HT-29 (cell line): ENCODE measurements at regions not wholly inside any gene's neighbourhood (a gene's known extent, or its start where the extent isn't known, plus 50 kb on each side); places are given as distances from the start of the nearest gene placed in this dataset.

Source experiments
- DNase-seq: peaks from one replicate; pipeline ENCODE4 v3.0.0-alpha.2; 2015; ENCODE audit warnings: low spot score

DNA sequence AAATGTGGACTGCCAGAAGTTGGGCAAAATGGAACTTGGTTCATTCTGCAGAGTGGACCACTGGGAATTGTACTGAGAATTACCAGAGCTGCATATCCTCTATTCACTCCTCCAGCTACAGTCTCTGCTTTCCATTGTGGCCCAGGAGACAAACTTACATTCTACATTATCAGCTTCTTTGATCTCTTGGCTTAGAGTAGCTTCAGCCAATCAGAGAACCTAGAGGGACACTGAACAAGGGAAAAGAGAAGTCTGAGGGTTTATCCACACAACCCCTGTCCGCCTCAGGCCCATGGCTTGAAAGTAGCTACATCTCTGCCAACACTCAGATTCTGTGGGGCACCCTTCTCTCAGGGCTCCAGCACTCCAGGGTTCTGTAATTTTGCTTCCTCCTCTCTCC is 251.1 kb downstream of the TRIB2 start:
- DNase-seq = no peak

DNA sequence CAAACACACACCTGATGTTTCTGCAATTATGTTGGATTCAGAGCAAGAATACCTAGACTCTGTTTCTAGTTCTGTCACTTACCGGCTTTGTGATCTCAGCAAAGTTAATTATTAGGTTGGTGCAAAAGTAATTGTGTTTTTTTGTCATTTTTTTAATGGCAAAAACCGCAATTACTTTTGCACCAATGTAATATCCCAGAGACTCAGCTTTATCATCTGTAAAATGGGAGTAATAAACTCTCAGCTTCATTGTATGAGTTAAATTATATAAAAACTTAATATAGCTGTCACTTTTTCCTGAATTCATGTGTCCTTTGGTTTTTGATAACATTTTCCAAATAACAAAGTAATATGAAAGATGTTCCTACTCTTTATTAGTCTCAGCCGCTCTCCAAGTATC is 251.7 kb downstream of the TRIB2 start:
- DNase-seq = no peak

- no peak for DNase-seq
These were observed 254.1 kb downstream of the TRIB2 start for GRCh38 chr2:12970861-12971260.

DNA sequence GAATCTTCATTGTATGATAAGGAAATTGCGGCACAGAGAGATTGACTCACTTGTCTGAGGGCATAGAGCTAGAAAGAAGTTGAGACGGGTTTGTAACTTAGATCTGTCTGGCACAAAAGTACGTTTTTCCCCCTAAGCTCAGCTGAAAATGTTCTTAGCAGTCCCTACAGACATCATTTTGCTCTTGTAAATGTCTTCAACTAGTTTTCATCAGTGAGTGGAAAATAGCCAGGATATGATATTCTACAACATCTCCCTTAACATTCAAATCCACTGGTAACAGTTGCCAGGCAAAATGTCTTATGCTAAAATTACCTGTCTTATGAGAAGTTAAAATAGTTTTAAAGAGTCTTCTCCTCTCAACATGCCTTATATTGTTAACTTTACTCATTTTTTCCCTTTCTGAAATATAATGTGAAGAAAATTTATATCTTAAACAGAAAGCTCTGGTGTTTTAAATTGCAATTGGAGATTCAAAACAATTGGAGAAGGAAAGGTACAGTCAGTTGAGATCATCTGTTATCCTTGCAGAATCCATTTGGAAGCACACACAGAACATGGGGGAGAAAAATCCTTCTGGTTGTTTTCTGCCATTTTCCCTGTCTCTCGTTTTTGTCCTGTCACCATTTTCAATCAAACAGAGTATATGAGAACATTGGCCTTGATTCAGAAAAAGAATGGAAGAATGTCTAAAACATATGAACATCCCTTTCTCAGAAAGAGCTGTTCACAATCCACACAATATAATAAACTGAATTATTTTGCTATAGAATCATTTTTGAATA is 255.0 kb downstream of the TRIB2 start:
- DNase-seq = no peak

DNA sequence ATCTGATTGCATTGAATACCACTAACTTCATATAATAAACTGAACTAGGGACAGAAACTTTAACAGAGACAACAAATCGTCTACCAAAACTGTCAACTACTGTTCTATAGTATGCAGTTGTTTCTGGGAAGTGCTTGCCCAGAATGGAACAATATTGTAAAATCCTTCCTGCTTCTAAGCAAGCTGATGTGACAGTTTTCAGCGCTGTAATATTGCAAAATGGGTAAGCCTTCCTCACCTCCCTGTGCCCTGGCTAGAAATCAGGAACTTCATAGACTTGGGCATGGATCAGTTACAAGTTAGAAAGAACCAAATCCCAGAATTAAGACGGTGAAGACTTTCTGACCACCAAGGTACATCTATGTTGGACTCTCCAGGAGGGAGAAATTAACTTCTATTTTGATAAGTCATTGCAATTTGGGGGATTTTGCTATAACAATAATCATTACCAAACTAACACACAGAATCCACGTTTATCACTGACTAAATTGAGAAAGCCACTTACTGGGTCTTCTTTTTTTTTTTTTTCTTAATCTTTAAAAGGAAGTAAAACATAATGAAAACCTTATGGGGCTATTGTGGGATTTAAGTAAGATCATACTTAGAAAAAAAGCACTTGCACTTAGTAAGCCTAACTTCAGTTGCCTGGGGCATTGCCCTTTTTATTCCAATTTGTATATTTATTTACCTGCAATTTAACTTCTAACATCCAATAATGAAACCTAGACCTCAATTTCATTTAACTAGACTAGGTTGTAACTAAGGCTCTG is 261.5 kb downstream of the TRIB2 start:
- no peak for DNase-seq

GRCh38 chr2:12979066-12979465 is 262.3 kb downstream of the TRIB2 start:
- DNase-seq = no peak

DNA sequence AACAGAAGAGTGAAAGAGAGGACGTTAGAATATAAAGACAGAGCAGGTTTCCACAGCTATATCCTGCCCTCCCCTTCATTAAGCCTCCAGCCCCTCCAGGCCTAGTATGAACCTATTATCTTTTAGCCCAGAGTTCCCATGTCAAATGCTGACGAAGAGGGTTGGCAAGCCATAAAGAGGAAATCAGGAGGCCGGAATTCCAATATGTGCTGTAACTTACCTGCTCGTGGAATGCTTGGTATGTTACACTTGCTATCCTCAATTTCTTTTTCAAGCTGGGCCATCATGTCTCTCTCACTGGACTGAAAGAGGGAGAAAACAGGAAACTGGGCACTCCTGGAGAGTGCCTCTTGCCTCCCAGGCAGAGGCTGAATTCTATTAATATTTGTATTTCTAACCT is 264.1 kb downstream of the TRIB2 start:
- no peak for DNase-seq

DNA sequence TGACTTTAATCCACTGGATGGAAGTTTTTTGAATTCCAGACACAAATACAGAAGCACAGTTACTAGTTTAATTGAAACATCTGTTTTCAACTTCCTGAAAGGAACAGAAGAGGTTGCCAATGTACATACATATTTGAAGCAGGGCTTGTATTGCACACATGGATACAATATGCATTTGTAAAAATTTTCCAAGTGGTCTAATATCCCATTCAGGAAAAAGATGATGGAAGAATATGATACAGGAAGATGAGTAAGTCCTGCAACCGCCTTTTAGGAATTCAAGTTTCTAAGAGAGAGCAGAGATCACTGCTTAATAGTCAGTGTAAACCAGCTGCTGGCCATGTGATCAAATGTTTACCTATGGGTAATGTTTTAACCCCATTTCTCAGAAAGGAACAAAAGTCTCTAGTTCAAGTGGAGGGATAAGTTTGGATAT is 265.4 kb downstream of the TRIB2 start:
- no peak for DNase-seq

DNA sequence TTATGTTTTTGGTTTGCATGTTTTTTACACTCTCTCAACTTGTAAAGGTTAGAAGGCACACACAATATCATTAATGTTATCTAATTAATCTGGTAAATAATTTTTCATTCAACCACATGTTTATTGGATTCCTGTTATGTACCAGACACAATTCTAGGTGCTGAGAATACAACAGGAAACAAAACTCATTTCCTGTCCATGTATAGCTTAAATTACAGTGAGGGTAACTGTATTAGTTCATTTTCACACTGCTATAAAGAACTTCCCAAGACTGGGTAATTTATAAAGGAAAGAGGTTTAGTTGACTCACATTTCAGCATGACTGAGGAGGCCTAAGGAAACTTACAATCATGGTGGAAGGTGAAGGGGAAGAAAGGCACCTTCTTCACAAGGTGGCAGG is 270.5 kb downstream of the TRIB2 start:
- no peak for DNase-seq

DNA sequence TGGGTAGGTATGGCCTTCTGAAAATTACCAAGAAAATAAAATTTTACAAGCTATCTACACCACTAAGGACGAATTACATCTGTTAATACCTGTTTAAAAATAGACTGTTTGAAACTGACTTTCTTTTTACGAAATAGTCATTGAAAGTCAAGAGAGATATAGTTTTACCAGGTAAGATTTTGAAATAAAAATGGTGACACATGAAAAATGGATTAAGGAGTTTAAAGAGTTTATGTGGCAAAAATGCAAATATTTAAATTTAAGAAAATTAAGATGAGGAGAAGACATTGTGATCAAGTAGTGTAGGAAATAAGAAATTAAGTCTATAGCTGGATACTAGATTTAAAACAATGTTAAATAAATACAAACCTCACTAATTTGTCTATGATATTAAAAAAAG is 271.5 kb downstream of the TRIB2 start:
- DNase-seq = no peak

DNA sequence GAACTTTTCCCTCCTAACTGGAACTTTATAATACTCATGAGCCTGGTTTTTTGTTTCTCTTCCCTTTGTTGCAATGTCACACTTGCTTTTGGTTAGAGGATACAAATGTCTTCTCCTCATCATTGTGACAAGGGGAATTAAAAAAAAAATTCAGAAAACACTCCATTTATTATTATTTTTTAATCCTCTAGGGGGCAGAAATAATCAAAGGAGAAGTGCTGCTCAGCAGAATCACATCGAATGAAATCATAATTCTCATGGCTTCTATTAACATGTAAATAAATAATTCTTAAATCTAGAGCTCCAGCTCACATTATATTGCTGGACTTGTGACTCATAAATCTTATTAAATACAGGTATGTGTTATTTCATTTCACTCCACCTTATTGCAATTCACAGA is 273.8 kb downstream of the TRIB2 start:
- peak; percentile 3 for DNase-seq

GRCh38 chr2:12998685-12999084 is 281.9 kb downstream of the TRIB2 start:
- no peak for DNase-seq

DNA sequence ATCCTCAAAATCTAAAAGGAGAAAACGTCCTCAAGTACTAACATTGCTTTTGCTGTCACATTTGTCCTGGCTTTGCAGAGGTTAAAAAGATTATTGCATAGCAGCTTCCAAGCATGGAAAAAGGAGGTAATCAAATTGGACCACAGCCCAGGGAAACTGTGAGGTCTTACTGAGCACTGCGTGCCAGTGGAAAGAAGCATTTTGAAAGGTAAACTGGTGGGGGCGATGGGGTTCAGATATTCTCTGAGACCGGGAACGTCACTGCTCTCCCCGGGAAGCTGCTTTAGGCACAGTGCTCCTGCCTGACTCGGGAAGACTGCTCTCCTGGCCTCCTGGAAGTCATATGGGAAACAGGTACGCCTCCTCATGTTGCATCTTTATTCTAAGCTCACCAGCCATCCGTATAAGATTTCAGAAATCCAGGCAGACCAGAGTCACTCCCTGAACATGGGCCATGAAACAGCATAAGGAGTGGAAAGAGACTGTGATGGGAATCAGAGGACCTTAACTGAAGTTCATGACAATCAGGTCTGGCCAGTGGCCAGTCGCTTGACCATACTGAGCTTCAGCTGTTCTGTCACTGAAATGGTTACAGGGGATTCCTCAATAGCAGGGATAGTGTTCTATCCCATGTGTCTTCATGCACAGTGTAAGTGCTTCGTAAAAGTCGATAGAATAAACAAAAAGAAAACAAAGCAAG is 284.1 kb downstream of the TRIB2 start:
- DNase-seq = no peak

DNA sequence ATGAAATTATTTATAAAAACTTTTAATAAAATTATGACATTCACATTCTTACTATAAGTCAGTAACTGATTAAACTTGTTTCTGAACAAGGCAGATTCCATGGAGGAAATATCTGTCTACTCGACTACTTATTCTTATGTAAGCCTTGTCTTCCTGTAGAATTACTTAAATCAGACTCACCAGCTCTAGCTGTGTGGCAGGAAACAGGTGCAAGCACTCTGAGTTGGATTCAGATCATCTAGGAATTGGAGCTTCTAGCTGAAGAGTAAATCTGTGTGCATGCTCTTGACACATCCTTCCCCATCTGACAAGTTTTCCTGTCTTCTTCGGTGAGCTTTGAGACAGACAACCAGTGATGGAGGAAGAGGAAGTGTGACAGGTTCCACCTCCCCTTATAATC is 284.7 kb downstream of the TRIB2 start:
- no peak for DNase-seq

DNA sequence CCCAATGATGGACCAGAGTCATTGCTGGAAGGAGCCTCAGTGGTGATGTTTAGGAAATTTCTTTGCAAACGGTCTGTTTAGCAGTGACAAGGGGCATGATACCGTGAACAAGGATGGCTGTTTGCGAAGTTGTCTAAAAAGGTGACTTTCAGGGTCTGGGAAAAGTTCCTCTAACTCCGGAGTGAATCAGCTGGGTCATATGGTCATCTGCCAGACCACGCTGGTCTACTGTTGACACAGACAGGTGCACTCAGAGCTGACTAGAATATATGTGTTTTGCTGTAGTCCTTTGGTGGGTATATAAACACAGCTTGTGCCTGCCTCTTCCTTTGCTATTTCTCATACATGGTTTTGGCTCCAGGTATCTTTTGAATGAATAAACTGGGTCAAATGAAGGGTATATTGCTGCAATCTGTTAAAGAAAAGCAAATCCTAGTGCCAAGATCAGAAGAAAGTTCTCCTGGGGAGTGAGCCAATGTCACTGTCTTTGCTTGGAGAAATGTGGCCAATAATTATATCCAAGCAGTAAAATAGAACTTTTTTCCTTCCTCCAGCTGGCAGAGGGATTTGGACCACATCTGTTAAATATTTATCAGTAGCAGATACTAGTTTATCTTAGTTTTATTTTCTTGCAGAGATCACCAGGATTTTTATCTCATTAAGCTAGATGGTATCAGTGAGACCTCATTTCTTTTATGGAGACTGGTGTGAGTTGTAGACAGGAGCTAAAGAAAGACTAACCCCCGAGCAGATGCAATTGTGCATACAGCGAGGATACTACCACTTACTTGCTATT is 286.0 kb downstream of the TRIB2 start:
- DNase-seq = no peak

- DNase-seq = no peak
These were observed 286.8 kb downstream of the TRIB2 start for GRCh38 chr2:13003500-13003899.

DNA sequence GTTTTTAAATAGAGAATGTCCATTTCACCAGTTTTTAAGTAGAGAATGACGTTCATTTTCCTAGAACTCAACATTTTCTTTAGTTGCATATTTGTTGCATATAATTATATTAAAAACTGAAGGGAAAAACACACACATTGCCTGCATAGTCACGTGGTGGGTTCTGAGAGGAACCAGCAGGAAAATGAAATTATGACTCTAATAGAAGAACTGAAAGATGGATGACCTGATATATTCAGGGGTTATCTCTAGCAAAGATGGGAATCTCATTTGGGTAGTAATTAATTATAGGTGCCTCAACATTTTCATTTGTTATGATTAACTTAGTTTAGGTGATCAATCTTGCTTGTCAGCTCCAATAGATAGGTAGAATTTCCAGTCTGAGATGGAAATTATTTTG is 288.3 kb downstream of the TRIB2 start:
- DNase-seq = no peak

DNA sequence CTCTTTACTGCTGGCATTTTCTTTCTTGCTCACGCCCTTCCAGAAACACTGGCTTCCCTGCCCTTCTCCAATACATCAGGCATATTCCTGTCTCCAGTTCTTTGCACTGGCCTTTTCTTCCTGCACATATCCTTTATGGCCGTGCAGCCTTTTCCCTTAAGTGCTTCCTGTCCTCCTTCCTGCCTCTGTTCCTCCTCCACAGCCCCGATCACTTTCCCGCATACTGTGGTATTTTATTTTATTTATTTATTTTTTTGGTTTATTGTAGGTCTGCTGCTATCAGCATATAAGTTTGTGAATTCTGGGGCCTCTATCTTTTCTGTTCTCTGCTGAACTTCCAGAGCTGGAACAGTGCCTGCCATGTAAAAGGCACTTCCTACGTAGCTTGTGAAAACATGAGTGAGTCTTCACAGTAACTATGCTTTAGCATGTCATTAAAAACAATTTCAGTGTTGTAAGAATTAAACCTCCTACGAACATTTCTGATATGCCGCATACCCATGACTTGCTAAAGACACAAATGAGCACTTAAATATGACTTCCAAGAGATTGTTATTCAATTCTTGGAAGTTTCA is 289.1 kb downstream of the TRIB2 start:
- no peak for DNase-seq

GRCh38 chr2:13006426-13006825 is 289.7 kb downstream of the TRIB2 start:
- DNase-seq = no peak

DNA sequence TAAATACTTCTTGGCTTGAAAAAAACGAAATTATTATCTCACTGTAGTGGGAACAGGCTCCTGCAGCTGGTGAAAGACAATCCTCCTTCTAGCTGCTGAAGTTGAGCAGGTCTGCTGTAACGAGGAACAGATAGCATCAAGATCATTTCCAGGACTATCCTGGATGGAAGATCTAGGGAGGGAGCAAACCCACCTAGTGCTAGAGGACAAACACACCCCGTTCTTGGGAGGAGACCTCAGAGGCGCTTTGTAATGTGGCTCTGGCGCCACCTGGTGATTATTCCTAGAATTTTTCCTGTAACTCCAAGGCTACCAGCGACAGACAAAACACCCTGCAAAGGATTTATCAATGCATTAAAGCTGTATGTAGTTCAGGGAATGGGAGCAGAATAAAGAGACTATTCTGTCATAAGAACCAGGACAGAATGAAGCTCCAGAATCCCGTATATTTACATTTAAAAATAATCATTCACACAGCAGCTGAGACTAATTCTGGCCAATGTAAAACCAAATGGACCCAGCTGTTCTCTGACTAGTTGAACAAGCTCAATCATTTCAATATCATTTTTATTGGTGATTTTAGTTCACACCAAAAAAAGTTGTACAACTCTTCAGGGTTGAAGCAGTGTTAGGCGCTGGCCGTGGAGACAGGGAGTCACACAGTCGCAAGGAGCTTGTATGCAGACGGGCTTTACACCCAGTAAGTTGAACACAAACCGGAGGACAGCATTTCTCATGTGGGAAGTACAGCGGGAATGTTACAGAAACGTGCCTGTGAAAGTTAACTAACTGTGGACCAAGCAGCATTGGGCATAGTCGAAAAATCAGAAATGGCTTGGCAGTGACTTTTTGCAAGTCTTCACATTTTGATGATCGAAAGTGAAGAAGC is 290.3 kb downstream of the TRIB2 start:
- peak; percentile 76 for DNase-seq
